ENCODE measurements at regions not wholly inside any gene's neighbourhood (a gene's known extent, or its start where the extent isn't known, plus 50 kb on each side); places are given as distances from the start of the nearest gene placed in this dataset.

- WGBS, 2 donors, result 88 to 90% methylated on average over 2 of the region's 2 CpGs
- TF ChIP-seq POLR2A (IDR thresholded peaks at IDR 0.05), result no peak
- no peak for TF ChIP-seq CTCF (IDR thresholded peaks at IDR 0.05)
- Histone ChIP-seq H3K27me3 (no peaks in the 10 kb centered on the region), H3K4me3 (replicated peaks in 1 of 3) (no peak overlapping the region), H3K36me3 (no peaks in the 10 kb centered on the region), H3K27ac (no peak overlapping the region), H3K9me3 (no peaks in the 10 kb centered on the region), H3K4me1 (no peaks in the 10 kb centered on the region)
- intact Hi-C loops (cut with DNase I), result no loop called here
- DNase-seq, result no peak
These were observed 93.4 kb downstream of the SPCS3 start for GRCh38 chr4:176413171-176413570.

- no peak overlapping the region for H3K4me3 ChIP-seq (replicated peaks in 1 of 3)
- H3K27ac ChIP-seq, result no peak overlapping the region
- H3K9me3 ChIP-seq, result no peaks in the 10 kb centered on the region
- H3K36me3 ChIP-seq, result no peaks in the 10 kb centered on the region
- intact Hi-C loops (cut with DNase I), result no loop called here
- no peak for TF ChIP-seq POLR2A (IDR thresholded peaks at IDR 0.05)
- TF ChIP-seq CTCF (IDR thresholded peaks at IDR 0.05), result no peak
- DNase-seq, result no peak
- no peaks in the 10 kb centered on the region for H3K4me1 ChIP-seq
- H3K27me3 ChIP-seq, result no peaks in the 10 kb centered on the region
- WGBS, 2 donors, result 75 to 85% methylated on average over 1 of the region's 1 CpG
These were observed 102.2 kb downstream of the SPCS3 start for GRCh38 chr4:176422001-176422400.

GRCh38 chr4:176422511-176422910 is 102.7 kb downstream of the SPCS3 start:
- Histone ChIP-seq H3K9me3 (no peaks in the 10 kb centered on the region), H3K4me1 (no peaks in the 10 kb centered on the region), H3K27ac (no peak overlapping the region), H3K4me3 (replicated peaks in 1 of 3) (no peak overlapping the region), H3K27me3 (no peaks in the 10 kb centered on the region), H3K36me3 (no peaks in the 10 kb centered on the region)
- 79% methylated on average over 4 of the region's 4 CpGs for WGBS, 2 donors
- no peak for TF ChIP-seq POLR2A (IDR thresholded peaks at IDR 0.05)
- TF ChIP-seq CTCF (IDR thresholded peaks at IDR 0.05), result no peak
- DNase-seq, result no peak
- intact Hi-C loops (cut with DNase I), result no loop called here

GRCh38 chr4:176425035-176425434 is 105.3 kb downstream of the SPCS3 start:
- no peak for DNase-seq
- Histone ChIP-seq H3K4me3 (replicated peaks in 1 of 3) (no peak overlapping the region), H3K27ac (no peak overlapping the region), H3K36me3 (no peaks in the 10 kb centered on the region), H3K27me3 (no peaks in the 10 kb centered on the region), H3K9me3 (no peaks in the 10 kb centered on the region), H3K4me1 (no peaks in the 10 kb centered on the region)
- intact Hi-C loops (cut with DNase I), result no loop called here
- no peak for TF ChIP-seq POLR2A (IDR thresholded peaks at IDR 0.05)
- TF ChIP-seq CTCF (IDR thresholded peaks at IDR 0.05), result no peak
- WGBS, 2 donors, result 83 to 89% methylated on average over 2 of the region's 2 CpGs

GRCh38 chr4:176432811-176433540 is 113.2 kb downstream of the SPCS3 start:
- no peak for TF ChIP-seq CTCF (IDR thresholded peaks at IDR 0.05)
- Histone ChIP-seq H3K4me1 (peaks cover 9 to 12% of the 10 kb centered on the region in 2 donors), H3K27ac (peak overlapping the region; percentile 56 to 88 (median 64)), H3K27me3 (no peaks in the 10 kb centered on the region), H3K9me3 (no peaks in the 10 kb centered on the region), H3K36me3 (no peaks in the 10 kb centered on the region), H3K4me3 (replicated peaks in 1 of 3) (no peak overlapping the region)
- peak; percentile 36 to 63 for DNase-seq
- WGBS, 2 donors, result 20 to 23% methylated on average over 6 of the region's 6 CpGs
- intact Hi-C loops (cut with DNase I), result no loop called here

Measured in thyroid gland (tissue), 4 donors.